Mucosa of descending colon (tissue), 3 donors: ENCODE measurements at regions not wholly inside any gene's neighbourhood (a gene's known extent, or its start where the extent isn't known, plus 50 kb on each side); places are given as distances from the start of the nearest gene placed in this dataset.
"Not testable (repeated sequence)": the region's sequence is repeated elsewhere in the genome, so short reads cannot be mapped to it uniquely, and the experiment has no call there.

ENCODE experiments used
- ATAC-seq: fragments of 200-7000 bp; cut with Tn5 transposase; one replicate; pipeline ENCODE4 v1.9.1; 2020; ENCODE audit warnings: mild to moderate bottlenecking, moderate library complexity
- DNase-seq, 3 donors: peaks; one replicate each; pipeline ENCODE4 v3.0.0-alpha.2; 2020
- H3K36me3 ChIP-seq: fragments of 200-600 bp; one replicate; pipeline ENCODE4 v1.8.0; 2021; ENCODE audit warnings: low read depth, mild to moderate bottlenecking
- H3K4me1 ChIP-seq: fragments of 200-600 bp; one replicate; pipeline ENCODE4 v1.8.0; 2021; ENCODE audit warnings: low read depth, mild to moderate bottlenecking
- H3K4me3 ChIP-seq: fragments of 200-600 bp; one replicate; pipeline ENCODE4 v1.8.0; 2021; ENCODE audit warnings: mild to moderate bottlenecking
- H3K9me3 ChIP-seq: fragments of 200-600 bp; one replicate; pipeline ENCODE4 v1.8.0; 2021; ENCODE audit warnings: mild to moderate bottlenecking
- CTCF ChIP-seq: fragments of 200-600 bp; IDR thresholded peaks from one replicate; pipeline ENCODE4 v1.8.0; 2022; ENCODE audit warnings: antibody characterized with exemption, mild to moderate bottlenecking
- intact Hi-C, 2 donors: fragments of 100-400 bp; cut with DNase I in 1 of 2; cut with micrococcal nuclease in 1 of 2; formaldehyde crosslinking; loops; one replicate each; pipeline versions ENCODE4 v1.11.0 to v1.11.1; 2022; cut with DNase I, micrococcal nuclease
- donor health status: DM: no; HTN: no; CAD: no; lungs with moderate emphysema.
- donor health status: DM: no; HTN: no; CAD: no.
- donor health status: DM: no; HTN: yes; CAD: no.

- no peak for ATAC-seq
- Histone ChIP-seq H3K36me3 (no peaks in the 10 kb centered on the region), H3K4me3 (no peak overlapping the region), H3K4me1 (no peaks in the 10 kb centered on the region), H3K9me3 (peaks cover 11% of the 10 kb centered on the region)
- no peak for DNase-seq
- intact Hi-C loops = no loop called here
- no peak for TF ChIP-seq CTCF
Observed at GRCh38 chr5:63794979-63795378, 167.3 kb downstream of the HTR1A start.

GRCh38 chr5:63794296-63794695 is 167.9 kb downstream of the HTR1A start:
- no peak for ATAC-seq
- no peak overlapping the region for H3K4me3 ChIP-seq
- no peaks in the 10 kb centered on the region for H3K4me1 ChIP-seq
- peaks cover 11% of the 10 kb centered on the region for H3K9me3 ChIP-seq
- intact Hi-C loops = no loop called here
- no peak for TF ChIP-seq CTCF
- H3K36me3 ChIP-seq = no peaks in the 10 kb centered on the region
- no peak for DNase-seq

- TF ChIP-seq CTCF = no peak
- Histone ChIP-seq H3K9me3 (no peaks in the 10 kb centered on the region), H3K36me3 (no peaks in the 10 kb centered on the region), H3K4me1 (no peaks in the 10 kb centered on the region), H3K4me3 (no peak overlapping the region)
- no peak for ATAC-seq
- intact Hi-C loops = no loop called here
- DNase-seq = no peak
Observed at GRCh38 chr5:63774939-63775338, 187.3 kb downstream of the HTR1A start.

- Histone ChIP-seq H3K9me3 (no peaks in the 10 kb centered on the region), H3K36me3 (no peaks in the 10 kb centered on the region), H3K4me3 (no peak overlapping the region), H3K4me1 (no peaks in the 10 kb centered on the region)
- DNase-seq = no peak
- ATAC-seq = no peak
- no peak for TF ChIP-seq CTCF
- intact Hi-C loops = no loop called here
Observed at GRCh38 chr5:63768221-63768620, 194.0 kb downstream of the HTR1A start.

GRCh38 chr5:63760965-63761364 is 201.3 kb downstream of the HTR1A start:
- no peak overlapping the region for H3K4me3 ChIP-seq
- DNase-seq (no peak), ATAC-seq (no peak)
- no peaks in the 10 kb centered on the region for H3K4me1 ChIP-seq
- no peaks in the 10 kb centered on the region for H3K9me3 ChIP-seq
- intact Hi-C loops = no loop called here
- no peak for TF ChIP-seq CTCF
- H3K36me3 ChIP-seq = no peaks in the 10 kb centered on the region

GRCh38 chr5:63743096-63743798 is 219.0 kb downstream of the HTR1A start:
- ATAC-seq (no peak), DNase-seq (no peak)
- H3K4me1 ChIP-seq = no peaks in the 10 kb centered on the region
- H3K36me3 ChIP-seq = no peaks in the 10 kb centered on the region
- intact Hi-C loops = no loop called here
- H3K9me3 ChIP-seq = peaks cover 4% of the 10 kb centered on the region
- H3K4me3 ChIP-seq = no peak overlapping the region
- no peak for TF ChIP-seq CTCF

GRCh38 chr5:63732880-63733279 is 229.4 kb downstream of the HTR1A start:
- H3K4me1 ChIP-seq, ATAC-seq, H3K36me3 ChIP-seq, H3K4me3 ChIP-seq, DNase-seq, H3K9me3 ChIP-seq, intact Hi-C loops: not testable (repeated sequence)
